ENCODE measurements at regions not wholly inside any gene's neighbourhood (a gene's known extent, or its start where the extent isn't known, plus 50 kb on each side); places are given as distances from the start of the nearest gene placed in this dataset.

GRCh38 chr13:58592052-58592451, 960.5 kb downstream of the PCDH17 start:
- Histone ChIP-seq H3K4me3 (ENCODE audit: low read length) (no peak overlapping the region), H2AFZ (ENCODE audit: low read depth, low read length) (no peak overlapping the region), H4K20me1 (ENCODE audit: insufficient read depth) (no peaks in the 10 kb centered on the region), H3K36me3 (ENCODE audit: insufficient read depth, low read length) (no peaks in the 10 kb centered on the region), H3K9me2 (ENCODE audit: insufficient read depth, low read length) (no peaks in the 10 kb centered on the region), H3K27me3 (ENCODE audit: insufficient read depth, low read depth, low read length) (no peaks in the 10 kb centered on the region), H3K79me2 (replicated peaks; ENCODE audit: insufficient read depth, low read length) (no peaks in the 10 kb centered on the region), H3F3A (ENCODE audit: insufficient read depth, low read length, poor library complexity, severe bottlenecking) (no peaks in the 10 kb centered on the region), H3K27ac (ENCODE audit: low read length) (no peak overlapping the region), H3K4me2 (ENCODE audit: low read length) (no peak overlapping the region), H3K9ac (ENCODE audit: low read length) (no peak overlapping the region), H3K9me3 (ENCODE audit: low read length) (no peaks in the 10 kb centered on the region)
- TF ChIP-seq EZH2 (IDR thresholded peaks at IDR 0.05; ENCODE audit: borderline replicate concordance, insufficient read depth, low read length, poor library complexity, severe bottlenecking), result no peak
- TF ChIP-seq MXI1 (conservative IDR thresholded peaks at IDR 0.05; ENCODE audit: poor library complexity, severe bottlenecking), result no peak
- no peak for TF ChIP-seq EP300 (conservative IDR thresholded peaks at IDR 0.05; ENCODE audit: poor library complexity, severe bottlenecking)

GRCh38 chr13:58592786-58593185, 961.2 kb downstream of the PCDH17 start:
- Histone ChIP-seq H3F3A (ENCODE audit: insufficient read depth, low read length, poor library complexity, severe bottlenecking) (no peaks in the 10 kb centered on the region), H3K79me2 (replicated peaks; ENCODE audit: insufficient read depth, low read length) (no peaks in the 10 kb centered on the region), H4K20me1 (ENCODE audit: insufficient read depth) (no peaks in the 10 kb centered on the region), H3K9me2 (ENCODE audit: insufficient read depth, low read length) (no peaks in the 10 kb centered on the region), H3K27me3 (ENCODE audit: insufficient read depth, low read depth, low read length) (no peaks in the 10 kb centered on the region), H3K9ac (ENCODE audit: low read length) (no peak overlapping the region), H3K4me2 (ENCODE audit: low read length) (no peak overlapping the region), H3K27ac (ENCODE audit: low read length) (no peak overlapping the region), H3K9me3 (ENCODE audit: low read length) (no peaks in the 10 kb centered on the region), H3K36me3 (ENCODE audit: insufficient read depth, low read length) (no peaks in the 10 kb centered on the region), H2AFZ (ENCODE audit: low read depth, low read length) (no peak overlapping the region), H3K4me3 (ENCODE audit: low read length) (no peak overlapping the region)
- TF ChIP-seq CTCF (IDR thresholded peaks at IDR 0.05; ENCODE audit: poor library complexity, severe bottlenecking), result no peak
- no peak for TF ChIP-seq EZH2 (IDR thresholded peaks at IDR 0.05; ENCODE audit: borderline replicate concordance, insufficient read depth, low read length, poor library complexity, severe bottlenecking)
- no peak for TF ChIP-seq TAF1 (IDR thresholded peaks at IDR 0.05; ENCODE audit: low read depth)
- TF ChIP-seq SMC3 (conservative IDR thresholded peaks at IDR 0.05; ENCODE audit: poor library complexity), result no peak
- no peak for TF ChIP-seq EP300 (conservative IDR thresholded peaks at IDR 0.05; ENCODE audit: poor library complexity, severe bottlenecking)
- no peak for TF ChIP-seq RAD21 (conservative IDR thresholded peaks at IDR 0.05)

- Histone ChIP-seq H3K9ac (ENCODE audit: low read length) (no peak overlapping the region), H3K4me3 (ENCODE audit: low read length) (no peak overlapping the region), H3K36me3 (ENCODE audit: insufficient read depth, low read length) (no peaks in the 10 kb centered on the region), H3K79me2 (replicated peaks; ENCODE audit: insufficient read depth, low read length) (no peaks in the 10 kb centered on the region), H3K4me2 (ENCODE audit: low read length) (no peak overlapping the region), H2AFZ (ENCODE audit: low read depth, low read length) (no peak overlapping the region), H3K9me3 (ENCODE audit: low read length) (no peaks in the 10 kb centered on the region), H3K27ac (ENCODE audit: low read length) (peak overlapping the region; percentile 10), H3K27me3 (ENCODE audit: insufficient read depth, low read depth, low read length) (no peaks in the 10 kb centered on the region), H4K20me1 (ENCODE audit: insufficient read depth) (no peaks in the 10 kb centered on the region), H3F3A (ENCODE audit: insufficient read depth, low read length, poor library complexity, severe bottlenecking) (no peaks in the 10 kb centered on the region), H3K9me2 (ENCODE audit: insufficient read depth, low read length) (no peaks in the 10 kb centered on the region)
- no peak for TF ChIP-seq RAD21 (conservative IDR thresholded peaks at IDR 0.05)
- TF ChIP-seq POLR2AphosphoS5 (IDR thresholded peaks at IDR 0.05), result peak; percentile 89
- peak; percentile 36 for TF ChIP-seq REST (IDR thresholded peaks at IDR 0.05; ENCODE audit: borderline replicate concordance)
- TF ChIP-seq TAF1 (IDR thresholded peaks at IDR 0.05; ENCODE audit: low read depth), result no peak
- TF ChIP-seq EZH2 (IDR thresholded peaks at IDR 0.05; ENCODE audit: borderline replicate concordance, insufficient read depth, low read length, poor library complexity, severe bottlenecking), result no peak
- TF ChIP-seq EP300 (conservative IDR thresholded peaks at IDR 0.05; ENCODE audit: poor library complexity, severe bottlenecking), result peak; percentile 79
These were observed 963.4 kb downstream of the PCDH17 start for GRCh38 chr13:58594747-58595600.
